Neuronal stem cell (in vitro differentiated cells): ENCODE measurements at regions not wholly inside any gene's neighbourhood (a gene's known extent, or its start where the extent isn't known, plus 50 kb on each side); places are given as distances from the start of the nearest gene placed in this dataset.

ENCODE experiments used
- DNase-seq: peaks from one replicate; pipeline ENCODE4 v3.0.0-alpha.2; 2013; ENCODE audit warnings: low spot score
- H2AFZ ChIP-seq: one replicate; pipeline ENCODE4 v1.6.1; 2013; ENCODE audit warnings: mild to moderate bottlenecking, low read length, inconsistent platforms
- H2AK5ac ChIP-seq: 2 replicates; pipeline ENCODE4 v1.6.1; 2013; ENCODE audit warnings: low read depth, mild to moderate bottlenecking, inconsistent platforms, low read length, moderate library complexity, mixed read lengths
- H2BK120ac ChIP-seq: 2 replicates; pipeline ENCODE4 v1.6.1; 2013; ENCODE audit warnings: low read depth, mild to moderate bottlenecking, inconsistent platforms, low read length, moderate library complexity, mixed read lengths
- H2BK12ac ChIP-seq: one replicate; pipeline ENCODE4 v1.6.1; 2013; ENCODE audit warnings: low read length, inconsistent platforms
- H2BK15ac ChIP-seq: 2 replicates; pipeline ENCODE4 v1.6.1; 2013; ENCODE audit warnings: mild to moderate bottlenecking, low read length, inconsistent platforms, mixed read lengths
- H2BK5ac ChIP-seq: one replicate; pipeline ENCODE4 v1.6.1; 2013; ENCODE audit warnings: inconsistent platforms, mild to moderate bottlenecking, low read length, moderate library complexity
- H3K14ac ChIP-seq: one replicate; pipeline ENCODE4 v1.6.1; 2013; ENCODE audit warnings: low read length, inconsistent platforms
- H3K18ac ChIP-seq: 2 replicates; pipeline ENCODE4 v1.6.1; 2013; ENCODE audit warnings: low read length, inconsistent platforms
- H3K23ac ChIP-seq: 2 replicates; pipeline ENCODE4 v1.6.1; 2013; ENCODE audit warnings: low read depth, mild to moderate bottlenecking, mixed read lengths, low read length, inconsistent platforms; ENCODE audit not compliant: poor library complexity
- H3K27ac ChIP-seq: replicated peaks from 3 replicates; pipeline ENCODE4 v1.5.1; 2013; ENCODE audit warnings: low read length, inconsistent platforms
- H3K27me3 ChIP-seq, 3 experiments: 2 replicates each; pipeline ENCODE4 v1.6.1; 2013; ENCODE audit warnings: low read length in 3 of 3, mild to moderate bottlenecking in 2 of 3, inconsistent platforms in 1 of 3, low read depth in 1 of 3, mixed read lengths in 1 of 3, moderate library complexity in 1 of 3; ENCODE audit not compliant: control insufficient read depth in 3 of 3, insufficient read depth in 3 of 3
- H3K36me3 ChIP-seq, 2 donors: replicated peaks in 1 of 2; 2 replicates each; pipeline ENCODE4 v1.6.1; 2013; ENCODE audit warnings: low read length in 2 of 2; ENCODE audit not compliant: control insufficient read depth in 2 of 2, insufficient read depth in 2 of 2
- H3K4ac ChIP-seq: 2 replicates; pipeline ENCODE4 v1.6.1; 2013; ENCODE audit warnings: inconsistent platforms, mild to moderate bottlenecking, low read length, moderate library complexity
- H3K4me1 ChIP-seq, 2 donors: 1 replicate in 1 of 2; 2 replicates in 1 of 2; pipeline ENCODE4 v1.6.1; 2013; ENCODE audit warnings: low read length in 2 of 2, low read depth in 1 of 2; ENCODE audit not compliant: control insufficient read depth in 2 of 2, insufficient read depth in 1 of 2
- H3K4me2 ChIP-seq: one replicate; pipeline ENCODE4 v1.6.1; 2013; ENCODE audit warnings: mild to moderate bottlenecking, low read length, inconsistent platforms; ENCODE audit not compliant: insufficient read depth, poor library complexity, severe bottlenecking
- H3K4me3 ChIP-seq, 2 donors: 2 replicates each; pipeline ENCODE4 v1.5.1; 2013; ENCODE audit warnings: low read length in 2 of 2, mild to moderate bottlenecking in 2 of 2, inconsistent platforms in 1 of 2, moderate library complexity in 1 of 2
- H3K79me1 ChIP-seq: one replicate; pipeline ENCODE4 v1.6.1; 2013; ENCODE audit warnings: low read depth, mild to moderate bottlenecking, inconsistent platforms, low read length, moderate library complexity
- H3K9ac ChIP-seq: one replicate; pipeline ENCODE4 v1.6.1; 2013; ENCODE audit warnings: mild to moderate bottlenecking, low read depth, low read length, inconsistent platforms; ENCODE audit not compliant: poor library complexity
- H3K9me3 ChIP-seq, 2 donors: replicated peaks in 1 of 2; 2 replicates each; pipeline versions ENCODE3 to v1.6.1; 2013; ENCODE audit warnings: low read length in 2 of 2, mild to moderate bottlenecking in 2 of 2, inconsistent platforms in 1 of 2, low read depth in 1 of 2, mixed read lengths in 1 of 2, moderate library complexity in 1 of 2; ENCODE audit not compliant: control insufficient read depth in 2 of 2, insufficient read depth in 1 of 2
- H4K8ac ChIP-seq: one replicate; pipeline ENCODE4 v1.6.1; 2013; ENCODE audit warnings: low read depth, mild to moderate bottlenecking, inconsistent platforms, low read length, moderate library complexity
- H4K91ac ChIP-seq: one replicate; pipeline ENCODE4 v1.6.1; 2013; ENCODE audit warnings: low read length, low read depth, mild to moderate bottlenecking, inconsistent platforms; ENCODE audit not compliant: poor library complexity
- WGBS, 2 donors: extraction: QIAGEN DNeasy Blood & Tissue Kit; methylation state at CpG; one replicate each; pipeline ENCODE4 v1.1.7; 2013; ENCODE audit warnings: missing lambda C conversion rate in 2 of 2, mixed read lengths in 1 of 2; ENCODE audit not compliant: insufficient read length in 2 of 2, insufficient replicate concordance in 1 of 2; ENCODE audit errors: extremely low coverage in 2 of 2; 5-methylcytosine and 5-hydroxymethylcytosine counted together

DNA sequence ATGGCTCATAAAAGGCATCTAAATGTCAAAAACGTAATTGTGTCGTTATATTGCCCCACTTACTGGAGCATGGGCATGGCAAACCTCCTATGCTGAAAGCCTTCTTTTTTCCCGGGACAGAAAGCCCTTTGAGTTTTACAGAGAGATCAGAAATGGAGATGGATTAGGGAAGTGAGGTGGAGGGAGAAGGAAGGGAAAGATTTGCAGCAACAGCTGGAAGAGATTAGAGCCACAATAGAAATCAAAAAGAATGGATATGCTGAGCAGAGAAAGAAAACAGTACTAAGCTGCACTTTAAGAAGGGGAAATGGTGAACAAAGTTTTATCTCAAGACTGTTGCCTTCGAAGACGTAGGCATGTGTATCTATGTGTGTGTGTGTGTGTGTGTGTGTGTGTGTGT is 97.2 kb upstream of the PCGF5 start:
- Histone ChIP-seq H3K27ac (no peak overlapping the region), H2AFZ (no peak overlapping the region), H3K4ac (no peak overlapping the region), H3K4me1 (peaks cover 2 to 8% of the 10 kb centered on the region in 2 donors), H4K91ac (no peak overlapping the region), H3K4me3 (no peak overlapping the region), H3K9me3 (no peaks in the 10 kb centered on the region), H3K36me3 (no peaks in the 10 kb centered on the region), H4K8ac (no peak overlapping the region), H3K4me2 (no peak overlapping the region), H2BK12ac (no peak overlapping the region), H2BK120ac (no peak overlapping the region), H3K14ac (no peak overlapping the region), H2AK5ac (no peak overlapping the region), H3K23ac (no peak overlapping the region), H2BK5ac (no peak overlapping the region), H2BK15ac (no peak overlapping the region), H3K9ac (no peak overlapping the region), H3K79me1 (no peaks in the 10 kb centered on the region), H3K18ac (no peak overlapping the region), H3K27me3 (no peaks in the 10 kb centered on the region)
- WGBS, 2 donors = no CpG with 5 or more reads among the region's 5 CpGs
- peak; percentile 12 for DNase-seq

GRCh38 chr10:91124016-91124415 is 96.4 kb upstream of the PCGF5 start:
- WGBS, 2 donors = no CpG with 5 or more reads among the region's 2 CpGs
- Histone ChIP-seq H3K27me3 (no peaks in the 10 kb centered on the region), H3K4ac (no peak overlapping the region)

GRCh38 chr10:91126471-91126870 is 94.0 kb upstream of the PCGF5 start:
- no peaks in the 10 kb centered on the region for H3K36me3 ChIP-seq
- H3K9ac ChIP-seq = no peak overlapping the region
- DNase-seq = no peak
- H3K23ac ChIP-seq = no peak overlapping the region
- H2BK12ac ChIP-seq = no peak overlapping the region
- no peak overlapping the region for H2AFZ ChIP-seq
- no peaks in the 10 kb centered on the region for H3K9me3 ChIP-seq
- no peak overlapping the region for H3K4me3 ChIP-seq
- H3K27ac ChIP-seq = no peak overlapping the region
- no peak overlapping the region for H4K91ac ChIP-seq
- H3K79me1 ChIP-seq = no peaks in the 10 kb centered on the region
- WGBS, 2 donors = no CpG with 5 or more reads among the region's 2 CpGs
- no peak overlapping the region for H3K4me2 ChIP-seq
- H3K27me3 ChIP-seq = no peaks in the 10 kb centered on the region
- H3K4me1 ChIP-seq = peaks cover 2 to 8% of the 10 kb centered on the region in 2 donors
- H2AK5ac ChIP-seq = no peak overlapping the region
- H3K4ac ChIP-seq = no peak overlapping the region
- H2BK15ac ChIP-seq = no peak overlapping the region
- no peak overlapping the region for H3K14ac ChIP-seq
- H2BK5ac ChIP-seq = no peak overlapping the region
- H3K18ac ChIP-seq = no peak overlapping the region
- H4K8ac ChIP-seq = no peak overlapping the region
- H2BK120ac ChIP-seq = no peak overlapping the region

More at GRCh38 chr10:91124016-91124415, 96.4 kb upstream of the PCGF5 start:
- Histone ChIP-seq H4K91ac (no peak overlapping the region), H3K14ac (no peak overlapping the region), H2BK5ac (no peak overlapping the region), H4K8ac (no peak overlapping the region), H3K79me1 (no peaks in the 10 kb centered on the region), H3K27ac (no peak overlapping the region), H3K23ac (no peak overlapping the region), H3K4me3 (no peak overlapping the region), H2BK15ac (no peak overlapping the region), H3K9ac (no peak overlapping the region), H2BK12ac (no peak overlapping the region), H3K36me3 (no peaks in the 10 kb centered on the region), H2AK5ac (no peak overlapping the region), H3K4me1 (peaks cover 2 to 8% of the 10 kb centered on the region in 2 donors), H2AFZ (no peak overlapping the region), H2BK120ac (no peak overlapping the region), H3K9me3 (no peaks in the 10 kb centered on the region), H3K18ac (no peak overlapping the region), H3K4me2 (no peak overlapping the region)
- no peak for DNase-seq

DNA sequence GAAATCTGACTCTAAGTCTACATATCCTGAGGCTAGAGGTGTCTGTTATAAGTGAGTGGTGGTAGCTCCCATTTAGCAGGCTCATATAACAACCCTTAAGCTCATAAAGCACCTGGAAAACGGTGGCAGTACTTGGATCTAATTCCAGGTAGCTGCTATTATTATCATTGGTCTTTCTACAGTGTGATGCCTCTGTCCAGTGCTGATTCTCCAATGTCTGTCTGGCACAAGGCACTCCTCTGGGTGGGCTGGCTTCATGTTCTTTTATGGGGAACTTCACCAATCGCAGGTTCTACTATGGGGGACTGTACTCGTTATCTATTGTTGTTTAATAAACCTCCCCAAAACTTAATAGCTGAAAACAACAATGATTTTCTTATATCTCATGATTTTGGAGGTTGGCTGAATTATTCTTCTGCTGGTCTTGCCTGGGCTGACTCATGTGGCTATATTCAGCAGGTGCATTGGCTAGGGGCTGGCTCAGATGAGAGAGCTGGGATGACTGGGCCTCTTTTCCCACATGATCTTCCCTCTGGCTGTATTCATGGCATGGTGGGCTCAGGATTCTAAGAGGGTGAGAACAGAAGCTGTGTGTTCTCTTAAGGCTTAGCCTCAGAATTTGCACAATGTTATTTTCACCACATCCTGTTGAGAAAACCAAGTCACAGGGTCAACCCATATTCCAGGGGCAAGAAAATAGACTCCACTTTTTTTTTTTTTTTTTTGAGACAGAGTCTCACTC is 93.0 kb upstream of the PCGF5 start:
- H3K4me1 ChIP-seq = peaks cover 1 to 8% of the 10 kb centered on the region in 2 donors
- H3K4me2 ChIP-seq = no peak overlapping the region
- no peak overlapping the region for H2BK120ac ChIP-seq
- no peak overlapping the region for H3K23ac ChIP-seq
- H2AFZ ChIP-seq = no peak overlapping the region
- no peak for DNase-seq
- H4K8ac ChIP-seq = no peak overlapping the region
- H3K18ac ChIP-seq = no peak overlapping the region
- H3K9ac ChIP-seq = no peak overlapping the region
- H2BK15ac ChIP-seq = no peak overlapping the region
- H3K4me3 ChIP-seq = no peak overlapping the region
- H4K91ac ChIP-seq = no peak overlapping the region
- no peak overlapping the region for H2BK12ac ChIP-seq
- no peaks in the 10 kb centered on the region for H3K36me3 ChIP-seq
- H3K79me1 ChIP-seq = no peaks in the 10 kb centered on the region
- no peak overlapping the region for H3K14ac ChIP-seq
- WGBS, 2 donors = no CpG with 5 or more reads among the region's 3 CpGs
- H3K9me3 ChIP-seq = no peaks in the 10 kb centered on the region
- H3K27ac ChIP-seq = no peak overlapping the region
- no peak overlapping the region for H3K4ac ChIP-seq
- H2AK5ac ChIP-seq = no peak overlapping the region
- H3K27me3 ChIP-seq = no peaks in the 10 kb centered on the region
- no peak overlapping the region for H2BK5ac ChIP-seq
